Suprapubic skin (tissue), 3 donors: ENCODE measurements at regions not wholly inside any gene's neighbourhood (a gene's known extent, or its start where the extent isn't known, plus 50 kb on each side); places are given as distances from the start of the nearest gene placed in this dataset.

Experiments
- CTCF ChIP-seq, 2 donors: fragments of 200-600 bp in 1 of 2; fragments of 450-650 bp in 1 of 2; sonication (generic) in 1 of 2; IDR thresholded peaks; one replicate each; pipeline ENCODE4 v1.5.1; 2016 to 2019; ENCODE audit warnings: antibody characterized with exemption in 2 of 2, mild to moderate bottlenecking in 1 of 2, moderate library complexity in 1 of 2
- EP300 ChIP-seq: sonication (generic); formaldehyde crosslinking; IDR thresholded peaks from one replicate; pipeline ENCODE4 v1.6.1; 2017; ENCODE audit warnings: antibody characterized with exemption

- TF ChIP-seq CTCF (IDR thresholded peaks at IDR 0.05) (no peak), EP300 (no peak)
These were observed 554.0 kb downstream of the RNF144A start for GRCh38 chr2:7471185-7471584.
